ENCODE measurements at regions not wholly inside any gene's neighbourhood (a gene's known extent, or its start where the extent isn't known, plus 50 kb on each side); places are given as distances from the start of the nearest gene placed in this dataset.

DNA sequence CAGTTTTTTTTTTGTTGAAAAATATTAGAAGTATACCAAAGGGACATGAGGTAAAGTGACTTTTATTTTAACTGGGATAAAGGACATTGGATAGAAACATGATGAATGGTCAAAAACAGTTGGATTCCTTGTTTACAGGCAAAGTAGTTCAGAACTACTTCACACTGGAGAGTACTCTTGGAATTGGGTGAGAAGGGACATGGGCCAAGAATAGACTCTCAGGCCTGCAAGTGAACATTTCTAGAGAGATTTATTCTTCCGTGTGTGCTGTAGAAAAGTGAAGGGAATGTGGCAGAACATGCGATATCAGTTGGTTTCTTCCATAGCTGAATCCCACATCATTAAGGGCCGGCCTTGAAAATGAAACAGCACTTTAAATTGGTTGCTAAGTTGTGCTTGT, 290.5 kb downstream of the ADGRL2 start:
- no peak for TF ChIP-seq EZH2 (IDR thresholded peaks at IDR 0.05; ENCODE audit: borderline replicate concordance, low read depth, low read length, poor library complexity, severe bottlenecking)
- TF ChIP-seq, protein P1, sequence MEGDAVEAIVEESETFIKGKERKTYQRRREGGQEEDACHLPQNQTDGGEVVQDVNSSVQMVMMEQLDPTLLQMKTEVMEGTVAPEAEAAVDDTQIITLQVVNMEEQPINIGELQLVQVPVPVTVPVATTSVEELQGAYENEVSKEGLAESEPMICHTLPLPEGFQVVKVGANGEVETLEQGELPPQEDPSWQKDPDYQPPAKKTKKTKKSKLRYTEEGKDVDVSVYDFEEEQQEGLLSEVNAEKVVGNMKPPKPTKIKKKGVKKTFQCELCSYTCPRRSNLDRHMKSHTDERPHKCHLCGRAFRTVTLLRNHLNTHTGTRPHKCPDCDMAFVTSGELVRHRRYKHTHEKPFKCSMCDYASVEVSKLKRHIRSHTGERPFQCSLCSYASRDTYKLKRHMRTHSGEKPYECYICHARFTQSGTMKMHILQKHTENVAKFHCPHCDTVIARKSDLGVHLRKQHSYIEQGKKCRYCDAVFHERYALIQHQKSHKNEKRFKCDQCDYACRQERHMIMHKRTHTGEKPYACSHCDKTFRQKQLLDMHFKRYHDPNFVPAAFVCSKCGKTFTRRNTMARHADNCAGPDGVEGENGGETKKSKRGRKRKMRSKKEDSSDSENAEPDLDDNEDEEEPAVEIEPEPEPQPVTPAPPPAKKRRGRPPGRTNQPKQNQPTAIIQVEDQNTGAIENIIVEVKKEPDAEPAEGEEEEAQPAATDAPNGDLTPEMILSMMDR (conservative IDR thresholded peaks at IDR 0.05; ENCODE audit: low read depth, low read length): no peak

All from A673 (cell line).